Gastroesophageal sphincter (tissue), 4 donors: ENCODE measurements at regions not wholly inside any gene's neighbourhood (a gene's known extent, or its start where the extent isn't known, plus 50 kb on each side); places are given as distances from the start of the nearest gene placed in this dataset.

ENCODE experiments used
- ATAC-seq: fragments of 150-250 bp; one replicate; pipeline ENCODE4 v1.9.1; 2016; ENCODE audit warnings: mild to moderate bottlenecking, moderate library complexity
- H3K27ac ChIP-seq, 4 donors: fragments of 200-600 bp; sonication (generic) in 3 of 4; 1 replicate in 3 of 4; 2 replicates in 1 of 4; pipeline ENCODE4 v1.5.1; 2016 to 2019
- H3K27me3 ChIP-seq: fragments of 200-600 bp; sonication (generic); one replicate; pipeline ENCODE4 v1.5.1; 2019
- H3K36me3 ChIP-seq, 2 donors: fragments of 200-600 bp; sonication (generic); one replicate each; pipeline ENCODE4 v1.5.1; 2019; ENCODE audit warnings: control low read depth in 1 of 2
- H3K4me1 ChIP-seq, 3 donors: fragments of 200-600 bp; sonication (generic); 1 replicate in 2 of 3; 2 replicates in 1 of 3; pipeline ENCODE4 v1.5.1; 2016 to 2019; ENCODE audit warnings: control low read depth in 2 of 3
- H3K4me3 ChIP-seq, 2 donors: fragments of 200-600 bp; sonication (generic); one replicate each; pipeline ENCODE4 v1.5.1; 2019; ENCODE audit warnings: mild to moderate bottlenecking in 1 of 2, moderate library complexity in 1 of 2
- H3K9me3 ChIP-seq, 3 donors: fragments of 200-600 bp; sonication (generic); one replicate each; pipeline ENCODE4 v1.5.1; 2017 to 2019; ENCODE audit warnings: control low read depth in 2 of 3
- EP300 ChIP-seq: sonication (generic); formaldehyde crosslinking; IDR thresholded peaks from one replicate; pipeline ENCODE4 v1.6.1; 2017; ENCODE audit warnings: antibody characterized with exemption, mild to moderate bottlenecking
- POLR2A ChIP-seq, 2 donors: fragments of 450-650 bp; IDR thresholded peaks; one replicate each; pipeline ENCODE4 v1.6.1; 2017; ENCODE audit warnings: antibody characterized with exemption in 2 of 2, mild to moderate bottlenecking in 2 of 2, moderate library complexity in 1 of 2
- POLR2AphosphoS5 ChIP-seq: sonication (generic); formaldehyde crosslinking; IDR thresholded peaks from one replicate; pipeline ENCODE4 v1.6.1; 2017; ENCODE audit warnings: antibody characterized with exemption
- WGBS, 2 donors: methylation state at CpG; one replicate each; pipeline ENCODE4 v1.1.5; 2018; ENCODE audit warnings: low coverage in 1 of 2; 5-methylcytosine and 5-hydroxymethylcytosine counted together
- TF ChIP-seq, protein P1 (sequence below), 4 experiments: fragments of 200-600 bp in 2 of 4; fragments of 450-650 bp in 2 of 4; sonication (generic) in 1 of 4; IDR thresholded peaks; one replicate each; pipeline ENCODE4 v1.5.1; 2017 to 2019; ENCODE audit warnings: antibody characterized with exemption in 4 of 4, mild to moderate bottlenecking in 2 of 4, moderate library complexity in 2 of 4

DNA sequence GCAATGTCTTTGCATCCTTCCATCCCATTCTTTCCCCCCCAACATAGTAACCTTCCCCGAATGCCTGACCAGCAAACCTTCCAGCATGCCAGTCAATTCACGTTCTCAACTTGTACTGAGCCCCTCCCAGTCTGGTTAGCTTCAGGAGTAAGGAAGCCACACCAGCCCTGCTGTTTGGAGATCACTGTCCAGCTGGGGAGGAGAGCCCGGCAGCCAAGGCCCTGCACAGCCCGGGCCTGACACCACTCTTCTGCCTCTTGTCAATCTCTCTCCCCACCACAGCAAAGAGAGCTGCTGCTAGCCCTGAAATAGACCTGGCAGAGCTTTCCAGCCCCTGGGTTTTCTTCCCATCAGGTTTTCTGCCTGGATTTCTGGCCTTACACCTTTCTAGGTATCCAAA is 185.8 kb upstream of the ID2 start:
- Histone ChIP-seq H3K36me3 (no peaks in the 10 kb centered on the region), H3K9me3 (no peaks in the 10 kb centered on the region), H3K4me3 (no peak overlapping the region), H3K4me1 (peaks cover 0 to 13% (median 0%) of the 10 kb centered on the region in 3 donors), H3K27ac (no peak overlapping the region), H3K27me3 (no peaks in the 10 kb centered on the region)
- TF ChIP-seq, protein P1, sequence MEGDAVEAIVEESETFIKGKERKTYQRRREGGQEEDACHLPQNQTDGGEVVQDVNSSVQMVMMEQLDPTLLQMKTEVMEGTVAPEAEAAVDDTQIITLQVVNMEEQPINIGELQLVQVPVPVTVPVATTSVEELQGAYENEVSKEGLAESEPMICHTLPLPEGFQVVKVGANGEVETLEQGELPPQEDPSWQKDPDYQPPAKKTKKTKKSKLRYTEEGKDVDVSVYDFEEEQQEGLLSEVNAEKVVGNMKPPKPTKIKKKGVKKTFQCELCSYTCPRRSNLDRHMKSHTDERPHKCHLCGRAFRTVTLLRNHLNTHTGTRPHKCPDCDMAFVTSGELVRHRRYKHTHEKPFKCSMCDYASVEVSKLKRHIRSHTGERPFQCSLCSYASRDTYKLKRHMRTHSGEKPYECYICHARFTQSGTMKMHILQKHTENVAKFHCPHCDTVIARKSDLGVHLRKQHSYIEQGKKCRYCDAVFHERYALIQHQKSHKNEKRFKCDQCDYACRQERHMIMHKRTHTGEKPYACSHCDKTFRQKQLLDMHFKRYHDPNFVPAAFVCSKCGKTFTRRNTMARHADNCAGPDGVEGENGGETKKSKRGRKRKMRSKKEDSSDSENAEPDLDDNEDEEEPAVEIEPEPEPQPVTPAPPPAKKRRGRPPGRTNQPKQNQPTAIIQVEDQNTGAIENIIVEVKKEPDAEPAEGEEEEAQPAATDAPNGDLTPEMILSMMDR (IDR thresholded peaks at IDR 0.05), result no peak
- TF ChIP-seq POLR2AphosphoS5 (no peak), EP300 (no peak), POLR2A (IDR thresholded peaks at IDR 0.05) (no peak)
- 44% methylated on average over 4 of the region's 4 CpGs; no CpG with 5 or more reads in 1 of the 2 donors for WGBS, 2 donors
- ATAC-seq, result no peak

DNA sequence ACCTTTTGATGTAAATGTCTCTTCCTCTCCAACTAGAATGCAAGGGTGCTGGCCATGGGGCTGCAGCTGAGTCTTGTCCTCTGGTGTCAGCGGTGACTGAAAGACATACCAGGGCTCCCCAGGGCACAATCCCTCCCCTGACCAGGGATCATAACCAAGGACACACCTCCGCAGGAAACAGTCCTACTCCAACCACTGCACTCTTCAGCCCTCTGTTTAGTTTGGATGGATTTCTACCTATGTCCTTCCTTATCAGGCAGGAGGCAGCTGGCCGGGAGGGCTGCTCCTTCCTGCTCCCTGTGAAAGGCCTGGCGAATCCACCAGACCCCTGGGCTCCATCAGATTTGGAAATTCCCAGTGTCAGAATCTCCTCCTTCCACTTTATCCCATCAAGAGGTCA is 185.2 kb upstream of the ID2 start:
- peak; percentile 51 for ATAC-seq
- Histone ChIP-seq H3K36me3 (no peaks in the 10 kb centered on the region), H3K27ac (no peak overlapping the region), H3K27me3 (no peaks in the 10 kb centered on the region), H3K4me1 (peaks cover 0 to 11% (median 0%) of the 10 kb centered on the region in 3 donors), H3K4me3 (no peak overlapping the region), H3K9me3 (no peaks in the 10 kb centered on the region)
- TF ChIP-seq, protein P1 (IDR thresholded peaks at IDR 0.05), result no peak
- TF ChIP-seq POLR2AphosphoS5, result no peak
- no peak for TF ChIP-seq EP300
- TF ChIP-seq POLR2A (IDR thresholded peaks at IDR 0.05), result no peak
- WGBS, 2 donors, result no CpG with 5 or more reads among the region's 4 CpGs

DNA sequence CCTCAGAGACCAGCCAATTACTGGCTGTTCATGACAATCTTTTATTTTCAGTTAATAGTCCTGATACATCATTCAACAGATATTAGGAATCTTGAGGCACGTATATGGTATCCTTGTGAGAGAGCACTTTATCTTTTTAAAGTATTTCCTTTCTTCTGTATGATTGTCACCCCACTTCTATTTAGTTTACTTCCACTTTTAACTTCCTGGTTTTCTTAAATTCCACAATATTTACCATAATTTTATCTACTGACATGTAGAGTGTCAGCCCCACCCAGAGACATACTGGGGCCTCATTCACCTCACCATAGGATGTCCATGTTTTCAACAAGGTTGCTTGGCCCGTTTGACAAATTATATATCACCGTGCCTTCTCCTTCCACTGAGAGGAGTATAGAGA is 182.9 kb upstream of the ID2 start:
- Histone ChIP-seq H3K27me3 (no peaks in the 10 kb centered on the region), H3K4me3 (no peak overlapping the region), H3K4me1 (peaks cover 0 to 5% (median 0%) of the 10 kb centered on the region in 3 donors), H3K9me3 (no peaks in the 10 kb centered on the region), H3K36me3 (no peaks in the 10 kb centered on the region), H3K27ac (no peak overlapping the region)
- 83 to 86% methylated on average over 3 of the region's 3 CpGs for WGBS, 2 donors
- ATAC-seq, result no peak
- TF ChIP-seq POLR2AphosphoS5, result no peak
- TF ChIP-seq, protein P1 (IDR thresholded peaks at IDR 0.05), result no peak

DNA sequence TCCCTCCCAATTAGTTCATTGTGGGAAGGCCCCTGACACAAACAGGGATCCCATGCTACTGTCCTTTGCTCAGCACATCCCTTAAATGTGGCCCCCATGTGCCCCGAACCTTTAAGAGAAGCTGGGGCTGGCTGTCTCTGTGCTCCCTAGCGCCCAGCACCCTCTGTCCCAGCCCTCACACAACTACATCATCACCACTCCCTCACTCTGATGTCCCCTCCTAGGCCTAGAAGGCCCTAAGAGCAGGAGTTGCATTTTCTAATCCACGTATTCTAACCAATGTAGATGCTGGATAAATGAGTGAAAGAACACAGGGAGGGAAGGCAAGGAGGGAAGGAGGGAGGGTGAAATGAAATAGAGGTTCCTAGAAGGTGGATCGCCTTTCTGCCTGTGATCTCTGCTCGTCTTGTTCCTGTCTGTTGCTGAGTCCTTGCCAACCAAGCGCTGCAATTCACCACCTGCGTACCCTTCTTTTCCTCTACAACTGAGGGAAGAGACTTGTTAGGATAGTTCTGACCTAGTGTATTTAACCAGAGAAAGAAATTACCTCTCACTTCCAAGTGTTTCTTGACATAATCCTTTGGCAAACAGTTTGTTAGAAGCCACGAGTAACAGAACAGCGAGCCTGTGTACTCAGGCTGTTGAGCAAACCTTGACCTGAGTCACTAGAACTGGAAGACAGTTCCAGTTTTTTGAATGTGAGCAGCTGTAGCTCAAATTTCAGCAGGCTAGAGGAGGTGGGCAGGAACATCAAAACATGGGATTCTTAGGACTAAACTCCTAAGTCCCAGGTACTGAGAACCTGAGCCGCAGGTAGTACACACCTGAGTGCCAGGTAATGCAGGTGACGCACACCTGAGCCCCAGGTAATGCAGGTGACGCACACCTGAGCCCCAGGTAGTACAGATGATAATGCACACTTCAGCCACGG is 181.5 kb upstream of the ID2 start:
- ATAC-seq, result peak; percentile 60
- no peaks in the 10 kb centered on the region for H3K27me3 ChIP-seq
- H3K36me3 ChIP-seq, result no peaks in the 10 kb centered on the region
- peak; percentile 44 for TF ChIP-seq POLR2AphosphoS5
- TF ChIP-seq, protein P1 (IDR thresholded peaks at IDR 0.05), result no peak
- 60 to 75% methylated on average over 3 to 9 of the region's 13 CpGs for WGBS, 2 donors
- H3K27ac ChIP-seq, result no peak overlapping the region
- no peaks in the 10 kb centered on the region for H3K9me3 ChIP-seq
- H3K4me1 ChIP-seq, result no peaks in the 10 kb centered on the region
- H3K4me3 ChIP-seq, result no peak overlapping the region
